ENCODE measurements at regions not wholly inside any gene's neighbourhood (a gene's known extent, or its start where the extent isn't known, plus 50 kb on each side); places are given as distances from the start of the nearest gene placed in this dataset.

DNA sequence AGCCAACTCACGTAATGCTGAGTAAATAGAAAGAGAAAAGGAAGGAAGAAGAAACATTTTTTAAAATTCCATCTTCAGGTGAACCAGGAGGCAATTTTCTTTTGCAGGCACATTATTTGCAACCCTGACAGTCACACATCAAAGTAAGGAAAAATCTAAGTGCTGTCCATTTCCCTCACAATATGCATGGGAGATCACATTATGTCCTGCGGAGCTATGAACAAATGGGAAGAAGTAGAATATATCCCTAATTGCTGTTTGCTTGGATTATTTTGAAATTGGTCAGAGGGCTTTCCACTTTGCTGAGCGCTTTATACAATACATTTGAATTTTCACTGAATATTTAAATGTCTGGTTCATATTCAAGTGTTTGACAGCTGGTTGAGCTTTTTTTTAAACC is 133.8 kb upstream of the API5 start:
- TF ChIP-seq POLR2A (IDR thresholded peaks at IDR 0.05), result no peak
- TF ChIP-seq, protein P1, sequence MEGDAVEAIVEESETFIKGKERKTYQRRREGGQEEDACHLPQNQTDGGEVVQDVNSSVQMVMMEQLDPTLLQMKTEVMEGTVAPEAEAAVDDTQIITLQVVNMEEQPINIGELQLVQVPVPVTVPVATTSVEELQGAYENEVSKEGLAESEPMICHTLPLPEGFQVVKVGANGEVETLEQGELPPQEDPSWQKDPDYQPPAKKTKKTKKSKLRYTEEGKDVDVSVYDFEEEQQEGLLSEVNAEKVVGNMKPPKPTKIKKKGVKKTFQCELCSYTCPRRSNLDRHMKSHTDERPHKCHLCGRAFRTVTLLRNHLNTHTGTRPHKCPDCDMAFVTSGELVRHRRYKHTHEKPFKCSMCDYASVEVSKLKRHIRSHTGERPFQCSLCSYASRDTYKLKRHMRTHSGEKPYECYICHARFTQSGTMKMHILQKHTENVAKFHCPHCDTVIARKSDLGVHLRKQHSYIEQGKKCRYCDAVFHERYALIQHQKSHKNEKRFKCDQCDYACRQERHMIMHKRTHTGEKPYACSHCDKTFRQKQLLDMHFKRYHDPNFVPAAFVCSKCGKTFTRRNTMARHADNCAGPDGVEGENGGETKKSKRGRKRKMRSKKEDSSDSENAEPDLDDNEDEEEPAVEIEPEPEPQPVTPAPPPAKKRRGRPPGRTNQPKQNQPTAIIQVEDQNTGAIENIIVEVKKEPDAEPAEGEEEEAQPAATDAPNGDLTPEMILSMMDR (IDR thresholded peaks at IDR 0.05 in 4 of 5, conservative IDR thresholded peaks at IDR 0.05 in 1 of 5), result no peak
